H1 (cell line): ENCODE measurements at regions not wholly inside any gene's neighbourhood (a gene's known extent, or its start where the extent isn't known, plus 50 kb on each side); places are given as distances from the start of the nearest gene placed in this dataset.

Source experiments
- CTCF ChIA-PET: fragments of 300-600 bp; sonication (Branson Sonifier 250); formaldehyde crosslinking; loops from one replicate; lab custom pipeline; 2021; ENCODE audit not compliant: partially characterized antibody; lab: Charles Lee
- POLR2A ChIA-PET: fragments of 300-600 bp; sonication (Branson Sonifier 250); formaldehyde crosslinking; loops from one replicate; lab custom pipeline; 2021; ENCODE audit warnings: inconsistent platforms; ENCODE audit not compliant: partially characterized antibody; lab: Charles Lee
- DNase-seq, 2 experiments: peaks; one replicate each; pipeline versions ENCODE4 v3.0.0 to v3.0.0-alpha.2; 2010 to 2022; ENCODE audit warnings: low spot score in 2 of 2, low read depth in 1 of 2, mixed read lengths in 1 of 2
- FAIRE-seq: peaks from 2 replicates; lab custom pipeline; 2011; peaks lifted over from hg19 to GRCh38; lab: Jason Lieb, UNC
- H2AFZ ChIP-seq: 2 replicates; pipeline ENCODE4 v1.8.1; 2012; ENCODE audit warnings: low read length, inconsistent platforms
- H2AK5ac ChIP-seq: 2 replicates; pipeline ENCODE4 v1.6.1; 2013; ENCODE audit warnings: low read depth, low read length
- H2BK120ac ChIP-seq: replicated peaks from 2 replicates; pipeline ENCODE3; 2013; ENCODE audit warnings: low read depth, low read length, inconsistent platforms
- H2BK12ac ChIP-seq: 2 replicates; pipeline ENCODE4 v1.6.1; 2013; ENCODE audit warnings: low read depth, low read length
- H2BK15ac ChIP-seq: 2 replicates; pipeline ENCODE4 v1.6.1; 2013; ENCODE audit warnings: low read length
- H2BK20ac ChIP-seq: 2 replicates; pipeline ENCODE4 v1.6.1; 2013; ENCODE audit warnings: low read length
- H2BK5ac ChIP-seq: 2 replicates; pipeline ENCODE4 v1.6.1; 2013; ENCODE audit warnings: low read depth, low read length
- H3K14ac ChIP-seq: 2 replicates; pipeline ENCODE4 v1.6.1; 2013; ENCODE audit warnings: inconsistent platforms; ENCODE audit not compliant: insufficient read length
- H3K18ac ChIP-seq: 2 replicates; pipeline ENCODE4 v1.6.1; 2013; ENCODE audit warnings: low read length; ENCODE audit errors: extremely low read depth
- H3K23ac ChIP-seq: 2 replicates; pipeline ENCODE4 v1.6.1; 2013; ENCODE audit warnings: inconsistent platforms; ENCODE audit not compliant: insufficient read length
- H3K23me2 ChIP-seq: 2 replicates; pipeline ENCODE4 v1.6.1; 2013; ENCODE audit warnings: low read depth, low read length
- H3K27ac ChIP-seq: 2 replicates; pipeline ENCODE4 v1.6.1; 2011; ENCODE audit warnings: low read depth, low read length, inconsistent platforms
- H3K27me3 ChIP-seq, 4 experiments: replicated peaks in 1 of 4; 1 replicate in 1 of 4; 2 replicates in 3 of 4; pipeline versions ENCODE4 v1.6.1 to v1.8.1; 2011 to 2013; ENCODE audit warnings: low read length in 3 of 4, mild to moderate bottlenecking in 3 of 4, inconsistent platforms in 2 of 4, mixed read lengths in 2 of 4, moderate library complexity in 1 of 4; ENCODE audit not compliant: control insufficient read depth in 3 of 4, insufficient read depth in 3 of 4; ENCODE audit errors: extremely low read depth in 1 of 4
- H3K36me3 ChIP-seq, 4 experiments: 2 replicates each; pipeline versions ENCODE4 v1.6.1 to v1.8.1; 2011 to 2013; ENCODE audit warnings: mild to moderate bottlenecking in 4 of 4, low read length in 3 of 4, moderate library complexity in 2 of 4, control low read depth in 1 of 4, inconsistent platforms in 1 of 4; ENCODE audit not compliant: insufficient read depth in 4 of 4, control insufficient read depth in 2 of 4
- H3K4ac ChIP-seq: replicated peaks from 2 replicates; pipeline ENCODE3; 2013; ENCODE audit warnings: low read length, low read depth, mixed read lengths, inconsistent platforms; ENCODE audit not compliant: insufficient read length
- H3K4me1 ChIP-seq, 4 experiments: replicated peaks in 1 of 4; 1 replicate in 1 of 4; 2 replicates in 3 of 4; pipeline versions ENCODE4 v1.6.1 to v1.8.1; 2011 to 2013; ENCODE audit warnings: low read length in 3 of 4, inconsistent platforms in 2 of 4, mixed read lengths in 1 of 4; ENCODE audit not compliant: insufficient read depth in 4 of 4, control insufficient read depth in 3 of 4
- H3K4me2 ChIP-seq, 2 experiments: 2 replicates each; pipeline versions ENCODE4 v1.6.1 to v1.8.1; 2011 to 2013; ENCODE audit warnings: low read depth in 2 of 2, low read length in 2 of 2, control low read depth in 1 of 2, inconsistent platforms in 1 of 2, mild to moderate bottlenecking in 1 of 2; ENCODE audit not compliant: insufficient read depth in 1 of 2
- H3K4me3 ChIP-seq, 4 experiments: fragments of 200-600, 300-600 bp in 1 of 4; sonication (generic), shearing (Covaris generic), sonication (Bioruptor Twin) in 1 of 4; 2 replicates each; pipeline versions ENCODE4 v1.5.1 to v1.8.1; 2011 to 2016; ENCODE audit warnings: low read length in 4 of 4, low read depth in 3 of 4, control low read depth in 2 of 4, inconsistent platforms in 2 of 4, mild to moderate bottlenecking in 2 of 4, mixed read lengths in 1 of 4, moderate library complexity in 1 of 4; ENCODE audit not compliant: insufficient read depth in 2 of 4; ENCODE audit errors: extremely low read depth in 1 of 4
- H3K56ac ChIP-seq: replicated peaks from 2 replicates; pipeline ENCODE3; 2013; ENCODE audit warnings: low read depth, mild to moderate bottlenecking, mixed read lengths, low read length, inconsistent platforms; ENCODE audit not compliant: insufficient read length
- H3K79me1 ChIP-seq: 2 replicates; pipeline ENCODE4 v1.6.1; 2013; ENCODE audit warnings: low read depth, low read length, control low read depth
- H3K79me2 ChIP-seq, 2 experiments: 2 replicates each; pipeline versions ENCODE4 v1.6.1 to v1.8.1; 2012 to 2013; ENCODE audit warnings: low read length in 2 of 2, mild to moderate bottlenecking in 2 of 2, inconsistent platforms in 1 of 2; ENCODE audit not compliant: insufficient read depth in 2 of 2, control insufficient read depth in 1 of 2
- H3K9ac ChIP-seq, 4 experiments: replicated peaks in 1 of 4; 1 replicate in 1 of 4; 2 replicates in 3 of 4; pipeline versions ENCODE4 v1.6.1 to v1.8.1; 2011 to 2013; ENCODE audit warnings: low read depth in 3 of 4, low read length in 3 of 4, control low read depth in 2 of 4, mild to moderate bottlenecking in 2 of 4, moderate library complexity in 2 of 4, inconsistent platforms in 1 of 4; ENCODE audit errors: extremely low read depth in 1 of 4
- H3K9me3 ChIP-seq, 2 experiments: 2 replicates each; pipeline versions ENCODE4 v1.6.1 to v1.8.1; 2012 to 2013; ENCODE audit warnings: mild to moderate bottlenecking in 2 of 2, moderate library complexity in 2 of 2, control low read depth in 1 of 2, inconsistent platforms in 1 of 2, low read depth in 1 of 2, low read length in 1 of 2, mixed read lengths in 1 of 2; ENCODE audit not compliant: insufficient read depth in 2 of 2
- H4K20me1 ChIP-seq, 2 experiments: replicated peaks in 1 of 2; 2 replicates each; pipeline versions ENCODE3 to v1.8.1; 2011 to 2013; ENCODE audit warnings: inconsistent platforms in 2 of 2, low read length in 2 of 2, mild to moderate bottlenecking in 1 of 2; ENCODE audit not compliant: insufficient read depth in 2 of 2, control insufficient read depth in 1 of 2
- H4K5ac ChIP-seq: 2 replicates; pipeline ENCODE4 v1.6.1; 2013; ENCODE audit warnings: low read length, low read depth, mixed read lengths, inconsistent platforms; ENCODE audit not compliant: insufficient read length
- H4K8ac ChIP-seq: 2 replicates; pipeline ENCODE4 v1.8.0; 2013; ENCODE audit warnings: mild to moderate bottlenecking, moderate library complexity, low read length, inconsistent platforms; ENCODE audit not compliant: insufficient read depth; ENCODE audit errors: extremely low read depth
- H4K91ac ChIP-seq: replicated peaks from 2 replicates; pipeline ENCODE3; 2013; ENCODE audit warnings: low read length, mixed read lengths, inconsistent platforms; ENCODE audit not compliant: insufficient read length
- GTF2F1 ChIP-seq: IDR thresholded peaks from 2 replicates; pipeline ENCODE4 v1.6.1; 2012; ENCODE audit warnings: low read depth, low read length, improper control_type of control experiment, borderline replicate concordance
- SAP30 ChIP-seq: fragments of 300-600 bp; sonication (generic); IDR thresholded peaks from 2 replicates; pipeline ENCODE4 v1.7.1; 2012; ENCODE audit warnings: low read length, moderate library complexity, mild to moderate bottlenecking, inconsistent platforms; ENCODE audit not compliant: insufficient read depth, insufficient replicate concordance
- SP2 ChIP-seq: IDR thresholded peaks from 2 replicates; pipeline ENCODE4 v1.6.1; 2012; ENCODE audit warnings: mild to moderate bottlenecking, low read length, inconsistent platforms
- TBP ChIP-seq: IDR thresholded peaks from 2 replicates; pipeline ENCODE4 v1.6.1; 2011; ENCODE audit warnings: low read depth, low read length, improper control_type of control experiment
- WGBS, 2 experiments: shearing (Covaris generic) in 1 of 2; methylation state at CpG; one replicate each; pipeline versions ENCODE4 v1.1.6 to v1.1.7; 2013 to 2015; ENCODE audit warnings: low lambda C conversion rate in 2 of 2, mixed read lengths in 2 of 2, inconsistent platforms in 1 of 2, low coverage in 1 of 2, missing lambda C conversion rate in 1 of 2; ENCODE audit not compliant: insufficient replicate concordance in 2 of 2, insufficient coverage in 1 of 2, insufficient read length in 1 of 2; ENCODE audit errors: extremely low coverage in 1 of 2, missing lambda C conversion rate in 1 of 2; 5-methylcytosine and 5-hydroxymethylcytosine counted together
- TF ChIP-seq, protein P1 (sequence below), 3 experiments: IDR thresholded peaks; 1 replicate in 2 of 3; 2 replicates in 1 of 3; pipeline versions ENCODE4 v1.5.1 to v1.6.1; 2011; ENCODE audit warnings: low read length in 3 of 3, mild to moderate bottlenecking in 3 of 3, inconsistent platforms in 2 of 3, low read depth in 1 of 3, moderate library complexity in 1 of 3; ENCODE audit not compliant: insufficient read depth in 1 of 3; ENCODE audit errors: control extremely low read depth in 1 of 3

DNA sequence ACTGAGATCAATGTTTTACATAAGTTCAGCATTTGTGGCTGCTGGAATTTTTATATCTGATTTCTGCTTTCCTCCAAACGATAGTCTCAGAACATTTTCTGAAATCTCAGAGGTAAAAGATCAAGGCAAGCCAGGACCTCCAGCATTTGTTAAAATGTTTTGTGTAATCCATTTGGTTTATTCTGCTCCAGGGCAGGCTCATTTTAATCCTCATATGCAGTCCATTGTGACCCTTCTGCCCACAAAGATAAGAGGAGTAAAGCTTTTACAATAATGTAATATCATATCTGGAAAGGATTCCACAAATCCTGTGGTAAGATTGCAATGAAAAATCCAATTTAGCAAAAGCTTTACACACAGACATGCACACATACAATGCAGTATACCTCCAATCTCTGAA lies 55.3 kb upstream of the KCNH5 start:
- no peaks in the 10 kb centered on the region for H3K79me1 ChIP-seq
- H3K18ac ChIP-seq: no peak overlapping the region
- H4K5ac ChIP-seq: no peak overlapping the region
- H2BK15ac ChIP-seq: no peak overlapping the region
- no peak overlapping the region for H3K4me3 ChIP-seq
- FAIRE-seq (no peak), DNase-seq (no peak)
- H3K9me3 ChIP-seq: no peaks in the 10 kb centered on the region
- H4K8ac ChIP-seq: no peak overlapping the region
- no peaks in the 10 kb centered on the region for H3K23me2 ChIP-seq
- H2BK5ac ChIP-seq: no peak overlapping the region
- ChIA-PET POLR2A (no interaction called here), CTCF (interaction anchor here (1.2 to 1.4 kb wide), 2 partner anchors 9 to 44 kb away, joined by 3 read pairs; no protein-coding TSS in a partner anchor)
- no peak overlapping the region for H3K4me2 ChIP-seq
- H3K9ac ChIP-seq: no peak overlapping the region
- no peak overlapping the region for H3K23ac ChIP-seq
- H2BK120ac ChIP-seq: no peak overlapping the region
- H4K91ac ChIP-seq: no peak overlapping the region
- H2AFZ ChIP-seq: no peak overlapping the region
- no peaks in the 10 kb centered on the region for H3K27me3 ChIP-seq
- H3K14ac ChIP-seq: no peak overlapping the region
- H3K79me2 ChIP-seq: no peaks in the 10 kb centered on the region
- no peak overlapping the region for H2BK20ac ChIP-seq
- no peaks in the 10 kb centered on the region for H3K36me3 ChIP-seq
- H3K56ac ChIP-seq: no peak overlapping the region
- H4K20me1 ChIP-seq: no peaks in the 10 kb centered on the region
- 90% methylated on average over 1 of the region's 1 CpG; no CpG with 5 or more reads in 1 of the 2 experiments for WGBS, 2 experiments
- H3K27ac ChIP-seq: no peak overlapping the region
- no peaks in the 10 kb centered on the region for H3K4me1 ChIP-seq
- H2BK12ac ChIP-seq: no peak overlapping the region
- no peak overlapping the region for H2AK5ac ChIP-seq
- H3K4ac ChIP-seq: no peak overlapping the region
- TF ChIP-seq TBP: no peak
- TF ChIP-seq, protein P1, sequence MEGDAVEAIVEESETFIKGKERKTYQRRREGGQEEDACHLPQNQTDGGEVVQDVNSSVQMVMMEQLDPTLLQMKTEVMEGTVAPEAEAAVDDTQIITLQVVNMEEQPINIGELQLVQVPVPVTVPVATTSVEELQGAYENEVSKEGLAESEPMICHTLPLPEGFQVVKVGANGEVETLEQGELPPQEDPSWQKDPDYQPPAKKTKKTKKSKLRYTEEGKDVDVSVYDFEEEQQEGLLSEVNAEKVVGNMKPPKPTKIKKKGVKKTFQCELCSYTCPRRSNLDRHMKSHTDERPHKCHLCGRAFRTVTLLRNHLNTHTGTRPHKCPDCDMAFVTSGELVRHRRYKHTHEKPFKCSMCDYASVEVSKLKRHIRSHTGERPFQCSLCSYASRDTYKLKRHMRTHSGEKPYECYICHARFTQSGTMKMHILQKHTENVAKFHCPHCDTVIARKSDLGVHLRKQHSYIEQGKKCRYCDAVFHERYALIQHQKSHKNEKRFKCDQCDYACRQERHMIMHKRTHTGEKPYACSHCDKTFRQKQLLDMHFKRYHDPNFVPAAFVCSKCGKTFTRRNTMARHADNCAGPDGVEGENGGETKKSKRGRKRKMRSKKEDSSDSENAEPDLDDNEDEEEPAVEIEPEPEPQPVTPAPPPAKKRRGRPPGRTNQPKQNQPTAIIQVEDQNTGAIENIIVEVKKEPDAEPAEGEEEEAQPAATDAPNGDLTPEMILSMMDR (IDR thresholded peaks at IDR 0.05; ENCODE audit: control extremely low read depth in 1 of 3, insufficient read depth in 1 of 3, low read depth in 1 of 3, low read length in 3 of 3): no peak
- TF ChIP-seq SP2: no peak
- TF ChIP-seq SAP30: no peak
- no peak for TF ChIP-seq GTF2F1
